ENCODE measurements at regions not wholly inside any gene's neighbourhood (a gene's known extent, or its start where the extent isn't known, plus 50 kb on each side); places are given as distances from the start of the nearest gene placed in this dataset.

- TF ChIP-seq CTCF (IDR thresholded peaks at IDR 0.05) (no peak), POLR2A (IDR thresholded peaks at IDR 0.05) (no peak)
Observed at GRCh38 chr13:30359991-30360390, 52.6 kb upstream of the KATNAL1 start.

All from esophagus squamous epithelium (tissue), 4 donors.